HL-60 (cell line): ENCODE measurements at regions not wholly inside any gene's neighbourhood (a gene's known extent, or its start where the extent isn't known, plus 50 kb on each side); places are given as distances from the start of the nearest gene placed in this dataset.

Experiments used
- DNase-seq, 2 experiments: peaks; one replicate each; pipeline ENCODE4 v3.0.0-alpha.2; 2010 to 2020; ENCODE audit warnings: low read depth in 1 of 2, low spot score in 1 of 2
- H3K27ac ChIP-seq: fragments of 250-450 bp; sonication (Bioruptor Pico); replicated peaks from 2 replicates; pipeline ENCODE4 v1.5.1; 2020; ENCODE audit warnings: mild to moderate bottlenecking, moderate library complexity
- H3K27me3 ChIP-seq: fragments of 250-450 bp; sonication (Bioruptor Pico); 2 replicates; pipeline ENCODE4 v1.5.1; 2021; ENCODE audit warnings: mild to moderate bottlenecking, moderate library complexity; ENCODE audit not compliant: insufficient read depth, poor library complexity, severe bottlenecking
- H3K4me3 ChIP-seq: replicated peaks from 2 replicates; pipeline ENCODE4 v1.5.1; 2011; ENCODE audit warnings: mild to moderate bottlenecking, control low read depth, low read length; ENCODE audit not compliant: insufficient read depth
- GABPA ChIP-seq: IDR thresholded peaks from 2 replicates; pipeline ENCODE4 v1.6.1; 2012; ENCODE audit warnings: low read depth
- POLR2AphosphoS5 ChIP-seq: IDR thresholded peaks from 2 replicates; pipeline ENCODE4 v1.6.1; 2012; ENCODE audit warnings: low read depth
- SPI1 ChIP-seq: IDR thresholded peaks from 2 replicates; pipeline ENCODE4 v1.6.1; 2012; ENCODE audit warnings: low read depth, mild to moderate bottlenecking, borderline replicate concordance
- TF ChIP-seq, protein P1 (sequence below): IDR thresholded peaks from one replicate; pipeline ENCODE4 v1.5.1; 2011; ENCODE audit warnings: low read length, control low read depth, inconsistent platforms; ENCODE audit not compliant: insufficient read depth
- TF ChIP-seq, protein P2 (sequence below): IDR thresholded peaks from 2 replicates; pipeline ENCODE4 v1.6.1; 2012; ENCODE audit warnings: low read depth; ENCODE audit not compliant: insufficient replicate concordance

DNA sequence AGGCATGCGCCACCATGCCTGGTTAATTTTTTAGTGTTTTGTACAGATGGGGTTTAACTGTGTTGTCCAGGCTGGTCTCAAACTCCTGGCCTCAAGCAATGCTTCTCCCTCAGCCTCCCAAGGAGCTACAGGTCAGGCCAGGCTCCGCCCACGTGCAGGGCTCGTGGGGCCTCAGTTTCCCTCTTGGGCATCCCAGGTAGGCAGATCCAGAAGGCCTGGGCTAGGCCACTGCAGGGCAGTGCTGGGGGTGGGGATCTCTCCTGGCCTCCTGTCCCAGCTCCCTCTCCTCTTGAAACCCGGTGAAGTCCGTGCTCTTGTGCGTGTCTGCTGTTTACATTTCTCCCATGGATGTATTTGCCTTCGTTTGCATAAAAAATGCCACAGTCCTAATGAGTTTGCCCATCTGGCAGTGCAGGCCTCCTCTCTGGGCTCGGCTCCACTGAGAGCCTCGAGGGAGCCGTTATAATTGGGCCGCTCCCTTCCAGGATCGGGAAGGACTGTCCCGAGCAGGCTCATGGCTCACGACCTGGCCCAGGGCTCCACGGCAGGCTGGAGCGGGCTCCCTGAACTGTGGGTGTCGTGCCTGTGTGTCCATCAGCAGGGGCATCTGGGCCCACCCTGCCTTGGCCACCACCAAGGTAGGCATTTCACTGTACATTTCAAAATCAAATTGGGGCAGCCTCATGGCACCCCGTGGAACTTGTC is 52.6 kb upstream of the RUFY1 start:
- TF ChIP-seq SPI1 (no peak), GABPA (no peak), POLR2AphosphoS5 (no peak)
- TF ChIP-seq, protein P1, sequence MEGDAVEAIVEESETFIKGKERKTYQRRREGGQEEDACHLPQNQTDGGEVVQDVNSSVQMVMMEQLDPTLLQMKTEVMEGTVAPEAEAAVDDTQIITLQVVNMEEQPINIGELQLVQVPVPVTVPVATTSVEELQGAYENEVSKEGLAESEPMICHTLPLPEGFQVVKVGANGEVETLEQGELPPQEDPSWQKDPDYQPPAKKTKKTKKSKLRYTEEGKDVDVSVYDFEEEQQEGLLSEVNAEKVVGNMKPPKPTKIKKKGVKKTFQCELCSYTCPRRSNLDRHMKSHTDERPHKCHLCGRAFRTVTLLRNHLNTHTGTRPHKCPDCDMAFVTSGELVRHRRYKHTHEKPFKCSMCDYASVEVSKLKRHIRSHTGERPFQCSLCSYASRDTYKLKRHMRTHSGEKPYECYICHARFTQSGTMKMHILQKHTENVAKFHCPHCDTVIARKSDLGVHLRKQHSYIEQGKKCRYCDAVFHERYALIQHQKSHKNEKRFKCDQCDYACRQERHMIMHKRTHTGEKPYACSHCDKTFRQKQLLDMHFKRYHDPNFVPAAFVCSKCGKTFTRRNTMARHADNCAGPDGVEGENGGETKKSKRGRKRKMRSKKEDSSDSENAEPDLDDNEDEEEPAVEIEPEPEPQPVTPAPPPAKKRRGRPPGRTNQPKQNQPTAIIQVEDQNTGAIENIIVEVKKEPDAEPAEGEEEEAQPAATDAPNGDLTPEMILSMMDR: no peak
- TF ChIP-seq, protein P2, sequence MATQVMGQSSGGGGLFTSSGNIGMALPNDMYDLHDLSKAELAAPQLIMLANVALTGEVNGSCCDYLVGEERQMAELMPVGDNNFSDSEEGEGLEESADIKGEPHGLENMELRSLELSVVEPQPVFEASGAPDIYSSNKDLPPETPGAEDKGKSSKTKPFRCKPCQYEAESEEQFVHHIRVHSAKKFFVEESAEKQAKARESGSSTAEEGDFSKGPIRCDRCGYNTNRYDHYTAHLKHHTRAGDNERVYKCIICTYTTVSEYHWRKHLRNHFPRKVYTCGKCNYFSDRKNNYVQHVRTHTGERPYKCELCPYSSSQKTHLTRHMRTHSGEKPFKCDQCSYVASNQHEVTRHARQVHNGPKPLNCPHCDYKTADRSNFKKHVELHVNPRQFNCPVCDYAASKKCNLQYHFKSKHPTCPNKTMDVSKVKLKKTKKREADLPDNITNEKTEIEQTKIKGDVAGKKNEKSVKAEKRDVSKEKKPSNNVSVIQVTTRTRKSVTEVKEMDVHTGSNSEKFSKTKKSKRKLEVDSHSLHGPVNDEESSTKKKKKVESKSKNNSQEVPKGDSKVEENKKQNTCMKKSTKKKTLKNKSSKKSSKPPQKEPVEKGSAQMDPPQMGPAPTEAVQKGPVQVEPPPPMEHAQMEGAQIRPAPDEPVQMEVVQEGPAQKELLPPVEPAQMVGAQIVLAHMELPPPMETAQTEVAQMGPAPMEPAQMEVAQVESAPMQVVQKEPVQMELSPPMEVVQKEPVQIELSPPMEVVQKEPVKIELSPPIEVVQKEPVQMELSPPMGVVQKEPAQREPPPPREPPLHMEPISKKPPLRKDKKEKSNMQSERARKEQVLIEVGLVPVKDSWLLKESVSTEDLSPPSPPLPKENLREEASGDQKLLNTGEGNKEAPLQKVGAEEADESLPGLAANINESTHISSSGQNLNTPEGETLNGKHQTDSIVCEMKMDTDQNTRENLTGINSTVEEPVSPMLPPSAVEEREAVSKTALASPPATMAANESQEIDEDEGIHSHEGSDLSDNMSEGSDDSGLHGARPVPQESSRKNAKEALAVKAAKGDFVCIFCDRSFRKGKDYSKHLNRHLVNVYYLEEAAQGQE: no peak
- H3K27ac ChIP-seq: no peak overlapping the region
- no peaks in the 10 kb centered on the region for H3K27me3 ChIP-seq
- no peak for DNase-seq
- no peak overlapping the region for H3K4me3 ChIP-seq

DNA sequence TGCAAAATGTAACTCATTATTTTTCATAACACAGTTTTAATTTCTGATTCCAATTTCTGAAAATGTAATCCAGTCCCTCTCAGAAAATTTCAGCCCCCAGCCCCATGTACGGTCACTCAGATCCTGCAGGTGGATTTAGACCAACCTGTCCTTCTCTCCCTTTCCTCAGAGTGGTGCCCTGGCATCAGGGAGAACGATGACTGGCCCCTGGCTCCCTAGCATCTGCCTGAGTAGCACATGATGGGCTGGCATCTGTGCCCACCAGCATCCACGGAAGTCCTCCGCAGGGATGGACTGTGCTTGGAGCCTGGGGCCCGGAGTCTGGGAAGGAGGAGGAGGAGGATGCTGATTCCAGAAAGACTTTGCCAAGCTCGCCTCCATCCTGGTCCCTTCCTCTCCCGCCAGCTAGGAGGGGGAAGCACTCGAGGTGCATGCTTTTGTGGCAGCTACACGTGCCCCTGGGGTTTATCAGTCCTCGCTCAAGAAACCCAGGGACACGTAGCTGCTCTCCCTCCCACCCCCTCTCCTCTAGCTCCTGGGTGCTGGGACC is 54.4 kb upstream of the RUFY1 start:
- H3K27ac ChIP-seq: no peak overlapping the region
- no peaks in the 10 kb centered on the region for H3K27me3 ChIP-seq
- no peak overlapping the region for H3K4me3 ChIP-seq
- TF ChIP-seq, protein P2: no peak
- TF ChIP-seq, protein P1: no peak
- peak in 1 of 2 experiments; percentile 13 for DNase-seq

DNA sequence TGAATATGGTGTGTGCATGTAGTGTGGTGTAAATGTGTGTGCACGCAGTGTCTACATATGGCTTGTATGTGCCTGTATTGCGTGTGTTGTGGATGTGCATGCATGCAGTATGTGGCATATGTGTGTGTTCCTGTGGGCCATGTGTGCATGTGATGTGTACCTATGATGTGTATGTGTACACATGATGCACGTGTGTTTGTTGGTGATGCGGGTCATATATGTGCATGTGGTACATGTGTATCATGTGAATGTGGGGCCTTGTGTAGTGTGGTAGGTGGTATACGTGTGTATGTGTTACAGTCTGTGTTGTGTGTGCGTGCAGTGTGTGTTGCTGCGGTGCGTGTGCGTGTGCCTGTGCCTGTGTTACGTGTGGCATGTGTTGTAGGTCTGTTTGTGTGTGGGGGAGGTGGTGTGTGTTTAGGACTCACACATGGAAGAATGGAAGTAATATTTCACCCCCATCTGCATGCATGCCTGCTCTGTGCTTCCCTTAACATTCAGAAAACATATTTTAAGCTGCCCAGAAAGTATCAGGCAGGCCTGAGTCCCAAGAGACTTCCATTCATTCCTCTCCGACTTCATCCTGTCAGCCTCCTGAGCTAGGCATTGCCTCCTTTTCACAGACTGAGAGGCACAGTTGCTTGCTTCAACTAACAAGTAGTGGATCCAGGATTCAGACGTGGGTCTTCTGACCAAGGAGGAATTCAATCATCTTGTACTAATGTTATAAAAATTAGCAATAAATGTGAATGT is 55.4 kb upstream of the RUFY1 start:
- Histone ChIP-seq H3K4me3 (no peak overlapping the region), H3K27me3 (no peaks in the 10 kb centered on the region), H3K27ac (no peak overlapping the region)
- TF ChIP-seq, protein P1: no peak
- TF ChIP-seq SPI1 (no peak), POLR2AphosphoS5 (no peak), GABPA (no peak)
- TF ChIP-seq, protein P2: no peak
- DNase-seq: no peak
